Epidermal melanocyte (primary cell): ENCODE measurements at regions not wholly inside any gene's neighbourhood (a gene's known extent, or its start where the extent isn't known, plus 50 kb on each side); places are given as distances from the start of the nearest gene placed in this dataset.

Experiments used
- DNase-seq: peaks from one replicate; pipeline ENCODE4 v3.0.0; 2011; ENCODE audit warnings: low spot score; ENCODE audit not compliant: insufficient read length

GRCh38 chr16:54488729-54489128 lies 202.1 kb upstream of the IRX3 start:
- DNase-seq, result no peak

GRCh38 chr16:54487933-54488332 lies 201.3 kb upstream of the IRX3 start:
- DNase-seq, result no peak

GRCh38 chr16:54484700-54485099 lies 198.1 kb upstream of the IRX3 start:
- DNase-seq, result no peak

- DNase-seq, result no peak
Measured at GRCh38 chr16:54482892-54483574, 196.4 kb upstream of the IRX3 start.

GRCh38 chr16:54480429-54480828 lies 193.8 kb upstream of the IRX3 start:
- DNase-seq, result no peak

- DNase-seq, result no peak
Measured at GRCh38 chr16:54479546-54479945, 193.0 kb upstream of the IRX3 start.

GRCh38 chr16:54477714-54478113 lies 191.1 kb upstream of the IRX3 start:
- DNase-seq, result no peak

- DNase-seq, result no peak
Measured at GRCh38 chr16:54475019-54475601, 188.5 kb upstream of the IRX3 start.

- no peak for DNase-seq
Measured at GRCh38 chr16:54473226-54473993, 186.8 kb upstream of the IRX3 start.

- DNase-seq, result no peak
Measured at GRCh38 chr16:54467398-54467797, 180.8 kb upstream of the IRX3 start.

GRCh38 chr16:54466233-54466632 lies 179.6 kb upstream of the IRX3 start:
- no peak for DNase-seq

- no peak for DNase-seq
Measured at GRCh38 chr16:54465063-54465462, 178.5 kb upstream of the IRX3 start.

GRCh38 chr16:54462771-54463170 lies 176.2 kb upstream of the IRX3 start:
- no peak for DNase-seq

- DNase-seq, result no peak
Measured at GRCh38 chr16:54462151-54462651, 175.6 kb upstream of the IRX3 start.

- no peak for DNase-seq
Measured at GRCh38 chr16:54460263-54460860, 173.8 kb upstream of the IRX3 start.

GRCh38 chr16:54459509-54460262 lies 173.1 kb upstream of the IRX3 start:
- peak; percentile 34 for DNase-seq

GRCh38 chr16:54458923-54459322 lies 172.3 kb upstream of the IRX3 start:
- DNase-seq, result no peak

GRCh38 chr16:54456291-54456690 lies 169.7 kb upstream of the IRX3 start:
- DNase-seq, result no peak

GRCh38 chr16:54455030-54455725 lies 168.6 kb upstream of the IRX3 start:
- DNase-seq, result no peak

GRCh38 chr16:54454616-54455015 lies 168.0 kb upstream of the IRX3 start:
- DNase-seq, result no peak

GRCh38 chr16:54453871-54454270 lies 167.3 kb upstream of the IRX3 start:
- DNase-seq, result no peak
